ENCODE measurements at regions not wholly inside any gene's neighbourhood (a gene's known extent, or its start where the extent isn't known, plus 50 kb on each side); places are given as distances from the start of the nearest gene placed in this dataset.
"Not testable (repeated sequence)": the region's sequence is repeated elsewhere in the genome, so short reads cannot be mapped to it uniquely, and the experiment has no call there.

DNA sequence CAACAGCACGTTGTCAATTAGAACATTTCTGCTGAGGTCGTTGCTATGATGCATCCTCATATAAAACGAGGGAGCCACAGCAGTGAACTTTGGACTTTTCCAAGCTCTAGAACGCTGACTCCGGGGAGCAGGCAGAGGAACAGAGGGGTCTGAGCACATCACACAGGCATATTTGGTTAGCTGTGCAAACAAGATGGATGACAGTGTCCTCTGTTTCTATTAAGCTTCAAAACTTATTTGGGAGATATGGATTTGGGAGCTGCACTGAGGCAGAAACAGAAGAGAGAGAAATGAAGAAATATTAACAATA lies 278.0 kb upstream of the TBL1XR1 start:
- no peak for DNase-seq (ENCODE audit: low read depth in 3 of 3)

DNA sequence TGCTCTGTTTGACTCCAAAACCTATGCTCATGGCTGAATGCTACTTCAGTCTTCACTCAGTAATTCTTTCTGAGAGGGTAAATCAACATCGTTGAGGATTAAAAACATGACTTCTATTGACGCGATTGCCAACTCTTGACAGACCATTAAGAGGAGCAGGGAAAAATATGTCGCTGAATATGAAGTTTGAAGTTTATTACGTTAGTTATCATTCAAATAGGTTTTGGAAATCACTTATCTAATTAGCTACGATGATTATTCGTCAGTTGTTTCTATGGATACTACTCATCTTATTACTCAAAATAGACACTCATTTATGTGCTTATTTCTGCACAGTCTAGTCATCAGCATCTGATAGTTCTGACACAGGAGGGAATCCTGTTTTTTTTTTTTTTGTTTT lies 279.2 kb upstream of the TBL1XR1 start:
- no peak for DNase-seq (ENCODE audit: low read depth in 3 of 3)

DNA sequence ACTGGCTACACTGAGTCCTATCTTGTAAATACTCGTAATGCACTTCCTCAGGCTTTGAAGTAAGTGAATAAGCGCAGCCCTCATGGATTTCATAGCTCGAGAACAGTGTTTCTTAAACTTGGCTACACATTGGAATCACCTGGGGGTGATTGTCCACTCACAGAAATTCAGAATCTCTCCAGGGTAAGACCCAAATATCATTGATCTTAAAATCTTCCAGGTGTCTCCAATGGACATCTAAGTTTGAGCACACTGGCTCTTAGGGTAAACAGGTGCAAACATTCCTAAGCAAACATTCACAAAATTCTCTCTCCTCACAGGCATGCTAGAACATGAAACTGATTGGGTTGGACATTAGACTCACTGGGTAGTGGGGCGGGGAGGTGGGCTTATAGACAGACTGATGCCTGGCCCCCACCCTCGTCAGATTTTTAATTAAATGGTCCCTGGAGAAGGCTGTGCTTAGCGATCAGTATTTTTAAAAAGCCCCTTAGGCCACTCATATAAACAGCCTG lies 279.7 kb upstream of the TBL1XR1 start:
- no peak for DNase-seq (ENCODE audit: low read depth in 3 of 3)

DNA sequence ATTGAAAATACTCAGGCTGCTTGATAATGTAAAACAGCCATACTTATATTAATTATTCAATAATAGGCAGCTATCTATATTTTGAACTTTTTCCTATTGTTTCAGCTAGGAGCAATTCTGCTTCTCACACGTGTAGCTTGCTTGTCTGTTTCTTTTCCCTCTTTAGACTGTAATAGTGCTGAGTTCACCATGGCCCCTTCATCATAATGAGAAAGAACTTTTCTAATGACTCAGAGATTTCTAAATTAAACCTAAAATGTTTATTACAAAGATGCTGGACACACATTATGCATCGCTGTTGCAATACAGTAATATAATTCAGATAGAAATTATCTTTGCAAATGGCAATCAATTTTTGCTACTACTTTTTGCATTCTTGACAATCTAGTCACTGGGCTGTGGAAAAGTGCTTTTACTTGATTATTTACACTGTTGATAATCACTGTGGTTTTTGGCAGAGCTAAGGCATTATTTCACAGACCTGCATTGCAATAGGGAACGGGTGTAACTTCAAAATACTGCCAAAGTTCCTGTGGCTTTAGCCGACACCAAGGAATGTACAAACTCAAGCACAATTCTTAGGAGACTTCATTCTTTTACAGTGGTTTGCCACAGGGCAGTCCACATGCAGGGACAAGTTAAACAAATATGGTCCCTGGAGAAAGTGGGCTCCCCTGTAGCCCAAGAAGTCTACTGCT lies 281.0 kb upstream of the TBL1XR1 start:
- no peak for DNase-seq (ENCODE audit: low read depth in 3 of 3)

DNA sequence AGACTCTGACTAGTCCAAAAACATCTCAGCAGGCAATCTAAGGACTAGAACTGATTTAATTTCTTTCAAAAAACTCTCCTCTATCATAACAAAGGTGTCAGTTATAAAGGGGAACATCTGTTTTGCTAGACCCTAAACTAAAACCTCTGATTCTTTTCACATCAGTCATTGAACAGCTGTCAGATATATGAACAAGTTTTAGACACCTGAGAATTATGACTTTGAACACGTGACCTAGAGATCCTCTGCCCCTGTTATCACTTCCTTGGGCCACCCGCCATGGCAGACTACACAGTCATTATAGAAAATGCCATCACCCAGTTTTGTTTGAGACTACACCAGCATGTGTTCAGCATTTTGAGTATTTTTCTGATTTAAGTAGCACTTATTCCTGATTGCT lies 282.3 kb upstream of the TBL1XR1 start:
- no peak for DNase-seq (ENCODE audit: low read depth in 3 of 3)

DNA sequence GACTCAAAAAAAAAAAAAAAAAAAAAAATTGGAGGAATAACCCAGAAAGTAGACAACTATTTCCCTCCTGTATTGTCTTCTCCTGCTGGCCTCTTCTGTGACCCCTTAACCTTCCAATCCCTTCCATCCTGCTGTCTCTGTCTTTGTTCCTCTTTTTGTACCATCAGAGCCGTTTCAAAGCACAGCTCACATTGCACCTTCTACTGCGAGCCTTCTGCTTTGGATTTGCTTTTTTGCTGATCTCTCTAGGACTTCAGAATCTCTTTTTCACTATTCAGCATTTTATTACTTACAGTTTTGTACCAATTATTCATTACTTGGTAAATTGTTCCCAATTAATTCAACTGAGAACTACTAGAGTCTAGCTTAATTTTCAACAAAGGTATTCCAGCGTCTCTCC lies 284.0 kb upstream of the TBL1XR1 start:
- DNase-seq (ENCODE audit: low read depth in 3 of 3) = no peak

DNA sequence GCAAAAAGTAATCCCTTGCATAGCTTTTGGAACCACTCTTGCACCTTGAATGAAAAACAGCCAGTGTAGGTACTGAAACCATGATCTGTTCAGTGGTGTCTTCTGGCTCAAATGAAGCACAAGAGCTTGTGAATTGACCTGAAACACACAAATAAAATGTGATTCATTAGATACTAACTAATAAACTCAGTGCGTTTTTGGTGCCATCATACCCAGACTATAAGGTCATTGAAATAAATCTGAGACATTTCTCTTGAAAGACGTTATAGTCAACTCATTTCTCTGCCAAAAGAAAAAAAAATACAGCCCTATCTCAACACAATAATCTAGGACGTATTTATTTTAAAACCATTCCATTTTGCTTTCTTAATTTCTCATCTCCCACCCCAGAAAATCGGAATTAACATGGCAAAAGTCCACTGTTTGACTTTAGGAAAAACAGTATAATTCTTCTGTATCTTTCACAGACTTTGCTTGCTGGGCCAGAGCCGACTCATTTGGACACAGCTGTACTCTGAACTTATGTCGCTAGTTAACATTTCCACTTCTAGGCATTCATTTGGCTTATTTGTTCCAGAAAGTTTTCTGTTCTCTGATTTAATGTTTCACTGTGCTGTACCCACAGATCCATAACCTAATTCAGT lies 284.9 kb upstream of the TBL1XR1 start:
- no peak for DNase-seq (ENCODE audit: low read depth in 3 of 3)

DNA sequence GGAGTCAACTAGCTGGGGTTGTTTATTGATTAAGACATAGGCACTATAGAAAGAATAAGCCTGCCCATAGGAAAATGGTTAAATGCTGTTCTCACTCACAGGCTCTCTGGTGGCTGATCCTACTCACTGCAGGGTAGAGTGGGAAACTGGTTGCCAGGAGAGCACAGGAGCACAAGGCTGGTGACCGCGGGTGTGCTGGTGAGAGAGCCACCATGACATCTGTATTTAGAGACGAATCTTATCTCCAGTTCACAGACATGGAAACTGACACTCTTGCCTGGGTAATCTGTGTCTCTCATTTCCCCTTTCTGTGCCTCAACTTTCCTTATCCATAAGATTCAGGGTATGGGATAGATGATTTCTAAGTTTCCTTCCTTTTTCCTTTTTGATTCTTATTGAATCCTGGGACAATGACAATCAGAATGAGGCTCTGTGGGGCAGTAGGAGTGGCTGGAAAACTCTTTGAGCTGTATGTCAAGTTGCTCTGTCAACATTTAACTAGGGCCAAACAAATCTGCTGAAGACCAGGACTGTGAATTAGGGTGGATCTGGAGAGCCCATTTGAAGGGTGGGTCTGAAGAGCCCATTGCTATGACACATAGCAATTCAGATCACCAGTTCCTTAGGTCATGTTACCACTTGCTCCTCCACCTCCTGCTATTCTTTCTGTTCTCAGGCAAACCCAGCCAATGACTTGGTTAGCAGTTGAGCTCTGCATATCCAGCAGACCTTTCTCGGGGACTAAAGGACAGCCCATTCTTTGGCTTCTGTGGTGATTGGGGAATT lies 286.1 kb upstream of the TBL1XR1 start:
- no peak for DNase-seq (ENCODE audit: low read depth in 3 of 3)

DNA sequence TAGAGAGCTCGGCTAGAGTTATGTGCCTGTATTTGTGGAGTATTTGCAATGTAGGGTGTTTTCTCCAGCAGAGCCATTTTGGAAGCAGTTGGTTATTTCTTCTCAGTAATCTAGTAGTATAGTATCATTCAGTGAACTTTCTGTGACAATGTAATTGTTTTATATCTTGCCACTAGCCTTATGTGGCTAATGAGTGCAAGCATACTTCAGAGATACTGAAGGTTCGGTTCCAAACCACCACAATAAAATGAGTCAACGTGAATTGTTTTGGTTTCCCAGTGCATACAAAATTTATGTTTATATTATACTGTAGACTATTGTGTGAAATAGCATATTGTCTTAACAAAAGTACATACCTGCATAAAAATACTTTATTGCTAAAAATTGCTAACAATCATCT lies 286.9 kb upstream of the TBL1XR1 start:
- no peak for DNase-seq (ENCODE audit: low read depth in 3 of 3)

DNA sequence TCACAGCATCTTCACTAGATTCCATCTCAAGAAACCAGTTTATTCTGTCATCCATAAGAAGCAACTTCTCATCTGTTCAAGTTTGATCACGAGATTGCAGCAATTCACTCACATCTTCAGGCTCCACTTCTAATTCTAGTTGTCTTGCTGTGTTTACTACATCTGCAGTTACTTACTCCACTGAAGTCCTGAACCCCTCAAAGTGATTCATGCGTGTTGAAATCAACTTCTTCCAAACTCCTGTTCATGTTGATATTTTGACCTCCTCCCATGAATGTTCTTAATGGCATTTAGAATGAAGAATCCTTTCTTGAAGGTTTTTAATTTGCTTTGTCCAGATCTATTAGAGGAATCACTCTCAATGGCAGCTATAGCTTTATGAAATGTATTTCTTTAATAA lies 287.6 kb upstream of the TBL1XR1 start:
- no peak for DNase-seq (ENCODE audit: low read depth in 3 of 3)

DNA sequence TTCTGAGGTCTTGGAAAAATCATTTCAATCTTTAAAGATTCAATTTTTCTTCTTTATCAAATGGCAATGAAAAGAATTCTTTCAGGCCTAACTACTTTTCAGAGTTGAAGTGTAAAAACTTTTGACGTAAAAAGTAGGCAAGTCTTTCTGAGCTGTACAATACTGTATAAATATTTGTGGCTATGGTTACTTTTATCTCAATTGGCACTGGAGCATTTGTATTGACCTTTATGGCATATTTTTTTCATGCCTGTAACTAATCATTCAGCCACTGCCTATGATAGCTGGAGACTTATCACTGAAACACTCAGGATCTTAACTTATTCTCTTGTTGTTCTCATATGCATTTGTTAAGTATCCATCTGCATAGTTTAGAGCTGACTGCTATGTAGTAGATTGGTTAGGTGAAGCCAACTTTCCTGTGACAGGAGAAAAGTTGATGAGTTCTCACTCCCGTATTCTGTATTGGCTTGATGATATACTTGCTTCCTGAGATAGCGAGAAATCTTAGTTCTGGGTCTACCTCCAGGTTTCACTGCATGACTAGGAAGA lies 290.4 kb upstream of the TBL1XR1 start:
- DNase-seq (ENCODE audit: low read depth in 3 of 3) = no peak

DNA sequence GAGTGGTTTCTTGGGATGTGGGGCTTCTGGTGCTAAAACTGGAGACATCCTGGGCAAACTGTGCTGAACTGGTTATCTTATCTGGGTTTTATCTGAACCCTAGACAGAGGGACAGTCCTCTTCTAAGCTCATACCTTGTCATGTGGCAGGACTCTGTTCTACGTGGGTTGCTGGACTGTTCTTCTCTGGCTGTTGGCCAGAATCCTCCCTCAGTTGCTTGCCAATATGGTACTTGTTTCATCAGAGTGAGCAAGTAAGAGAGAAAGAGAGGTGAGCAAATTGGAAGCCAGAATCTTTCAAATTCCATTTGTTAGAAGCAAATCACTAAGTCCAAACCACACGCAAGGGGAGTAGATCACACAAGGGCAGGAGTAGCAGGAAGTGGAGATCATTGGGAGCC lies 291.5 kb upstream of the TBL1XR1 start:
- DNase-seq (ENCODE audit: low read depth in 3 of 3) = no peak

DNA sequence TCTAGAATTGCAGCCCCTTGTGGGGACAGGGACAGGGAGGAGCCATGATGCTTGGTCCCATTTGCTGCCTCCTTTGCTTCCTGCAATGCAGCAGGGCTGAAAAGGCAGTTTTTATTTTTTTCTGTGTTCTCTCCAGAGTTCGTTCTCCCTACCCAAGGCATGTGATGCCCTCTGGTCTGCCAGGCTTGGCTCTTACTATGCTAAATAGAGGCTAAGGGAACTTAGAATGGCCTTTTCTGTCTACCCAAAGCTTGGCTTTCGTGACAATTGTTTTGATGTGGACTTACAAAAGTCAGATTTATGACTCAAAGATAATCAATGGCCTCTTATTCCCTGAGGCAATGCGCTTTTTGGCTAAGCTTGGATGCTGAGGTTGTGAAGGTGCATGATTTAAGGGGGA lies 293.3 kb upstream of the TBL1XR1 start:
- no peak for DNase-seq (ENCODE audit: low read depth in 3 of 3)

DNA sequence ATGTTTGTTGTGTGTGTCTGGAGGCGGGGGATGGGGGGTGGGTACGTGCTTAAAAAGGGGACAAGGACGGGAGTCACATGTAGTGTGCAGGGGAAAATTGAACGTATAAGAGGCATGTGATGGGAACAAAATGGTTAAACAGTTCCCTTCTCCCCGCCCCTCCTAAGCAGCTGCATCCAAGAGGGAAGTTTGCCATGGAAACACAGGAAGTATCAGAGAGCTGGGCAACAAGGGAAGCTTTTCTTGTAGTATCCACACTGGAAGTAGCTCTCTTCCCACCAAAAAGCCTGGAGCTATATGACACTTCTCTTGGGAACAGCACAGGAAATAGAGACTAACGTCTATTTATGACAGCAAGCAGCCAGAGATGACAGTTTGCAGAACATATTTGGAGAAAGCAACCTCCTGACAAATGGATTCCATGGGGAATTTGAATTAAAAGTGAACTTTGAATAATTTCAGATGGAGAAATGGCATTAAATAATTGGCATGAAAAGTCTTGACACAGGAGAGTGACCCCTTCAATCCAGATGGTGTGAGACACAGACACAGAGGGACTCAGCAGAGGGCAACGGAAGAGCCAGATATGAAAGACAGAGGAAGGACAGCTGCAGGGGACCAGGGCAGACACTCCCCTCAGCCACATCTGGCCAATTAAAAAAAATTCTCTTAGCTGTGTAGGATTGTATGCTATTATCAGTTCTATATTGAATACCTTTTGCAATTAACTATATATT lies 294.2 kb upstream of the TBL1XR1 start:
- DNase-seq (ENCODE audit: low read depth in 3 of 3) = no peak

DNA sequence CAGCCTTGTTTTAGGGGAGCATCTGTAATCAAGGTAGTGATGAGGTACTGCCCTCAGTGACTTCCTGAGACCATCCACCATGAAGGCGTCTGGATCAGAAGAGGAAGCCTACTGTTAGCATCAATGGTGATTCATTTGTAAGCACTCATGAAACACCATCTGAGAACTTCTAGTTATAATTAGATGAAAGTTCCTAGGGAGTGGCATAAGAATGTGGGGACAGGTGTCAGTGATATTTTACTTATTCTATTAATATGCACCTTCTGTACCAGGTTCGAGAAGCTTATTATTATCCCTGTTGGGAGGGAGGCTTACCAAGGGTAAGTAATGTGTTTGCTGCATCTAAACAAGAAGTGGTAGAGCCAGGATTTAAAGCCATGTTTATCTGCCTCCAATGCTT lies 295.8 kb upstream of the TBL1XR1 start:
- DNase-seq (ENCODE audit: low read depth in 3 of 3) = no peak

DNA sequence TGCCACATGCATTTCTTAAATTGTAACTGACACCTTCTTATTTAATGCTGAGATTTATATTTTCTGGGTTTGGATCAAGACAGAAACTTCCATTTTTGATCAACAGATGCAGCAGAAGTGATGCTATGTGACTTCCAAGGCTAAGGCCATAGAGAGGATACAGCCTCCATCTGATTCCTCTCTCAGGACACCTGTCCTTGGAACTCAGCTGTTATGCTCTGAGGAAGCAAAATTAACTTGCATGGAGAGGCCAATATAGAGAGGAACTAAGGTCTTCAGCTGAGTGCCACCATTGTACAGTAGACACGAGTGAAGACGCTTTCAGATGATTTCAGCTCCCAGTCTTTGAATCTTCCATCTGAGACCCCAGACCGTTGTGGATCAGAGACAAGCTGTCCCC lies 296.9 kb upstream of the TBL1XR1 start:
- no peak for DNase-seq (ENCODE audit: low read depth in 3 of 3)

DNA sequence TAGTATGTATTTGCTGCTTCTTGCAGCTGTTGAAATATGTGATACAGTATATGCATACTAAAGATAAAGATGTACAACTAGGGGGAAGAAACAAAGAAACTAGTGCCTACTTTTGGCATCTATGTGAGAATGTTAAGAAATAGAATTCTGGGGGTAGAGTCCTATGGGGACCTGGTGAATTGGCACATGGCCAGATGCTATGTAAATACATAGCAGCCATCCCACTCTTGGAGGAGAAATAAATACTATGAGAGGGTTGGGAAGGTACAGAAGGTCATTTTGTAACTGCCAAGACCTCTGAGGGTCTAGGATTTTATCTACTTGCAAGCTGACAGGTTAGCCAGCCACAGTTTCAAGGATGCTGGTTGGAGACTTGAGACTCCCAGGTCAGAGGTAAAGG lies 298.3 kb upstream of the TBL1XR1 start:
- DNase-seq (ENCODE audit: low read depth in 3 of 3) = no peak

DNA sequence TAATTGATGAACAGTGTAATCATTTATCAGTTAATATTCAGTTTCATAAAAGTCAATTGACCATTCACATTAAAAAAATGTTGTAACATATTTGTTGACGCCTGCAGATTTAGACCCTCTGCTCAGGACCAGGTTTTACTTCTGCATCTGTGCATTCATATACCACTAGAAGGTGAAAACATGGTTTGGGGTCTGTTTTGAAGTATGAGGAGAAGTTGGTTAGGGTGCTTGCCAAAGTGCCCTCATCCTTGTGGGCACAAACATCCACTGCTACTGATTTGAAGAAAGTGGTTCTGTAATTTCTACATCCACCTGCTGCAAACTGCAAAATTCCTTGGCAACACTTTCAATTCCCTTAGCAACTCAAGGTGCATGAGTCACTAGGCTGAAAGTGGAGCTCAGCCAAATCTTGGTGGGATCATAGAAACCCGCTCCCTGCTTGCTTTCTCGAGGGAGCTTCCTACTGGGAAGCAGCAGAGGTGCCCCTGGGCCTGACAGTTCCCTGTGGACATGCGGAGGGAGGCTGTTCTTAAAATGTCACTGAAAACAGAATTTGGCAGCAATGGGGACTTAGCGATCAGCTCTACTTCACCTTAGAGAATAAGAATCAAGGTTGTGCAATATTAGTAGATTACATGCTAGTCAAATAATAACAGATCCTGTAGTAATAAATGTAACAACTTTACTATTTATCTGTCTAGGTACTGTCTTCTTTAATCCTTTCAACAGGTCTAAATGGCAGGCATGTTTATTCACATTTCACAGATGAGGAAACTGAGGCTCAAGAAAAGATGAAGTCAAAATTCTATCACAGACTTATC lies 301.0 kb upstream of the TBL1XR1 start:
- DNase-seq (ENCODE audit: low read depth in 3 of 3) = no peak

DNA sequence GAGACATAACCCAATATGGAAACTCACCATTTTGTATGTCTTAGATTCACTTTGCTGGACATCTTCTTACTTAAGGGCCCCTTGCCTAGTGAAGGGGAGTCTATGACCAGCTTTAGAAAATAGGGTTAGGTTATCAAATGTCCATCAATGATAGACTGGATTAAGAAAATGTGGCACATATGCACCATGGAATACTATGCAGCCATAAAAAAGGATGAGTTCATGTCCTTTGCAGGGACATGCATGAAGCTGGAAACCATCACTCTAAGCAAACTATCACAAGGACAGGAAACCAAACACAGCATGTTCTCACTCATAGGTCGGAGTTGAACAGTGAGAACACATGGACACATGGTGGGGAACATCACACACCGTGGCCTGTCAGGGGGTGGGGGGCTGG lies 301.8 kb upstream of the TBL1XR1 start:
- DNase-seq (ENCODE audit: low read depth in 3 of 3) = not testable (repeated sequence)

DNA sequence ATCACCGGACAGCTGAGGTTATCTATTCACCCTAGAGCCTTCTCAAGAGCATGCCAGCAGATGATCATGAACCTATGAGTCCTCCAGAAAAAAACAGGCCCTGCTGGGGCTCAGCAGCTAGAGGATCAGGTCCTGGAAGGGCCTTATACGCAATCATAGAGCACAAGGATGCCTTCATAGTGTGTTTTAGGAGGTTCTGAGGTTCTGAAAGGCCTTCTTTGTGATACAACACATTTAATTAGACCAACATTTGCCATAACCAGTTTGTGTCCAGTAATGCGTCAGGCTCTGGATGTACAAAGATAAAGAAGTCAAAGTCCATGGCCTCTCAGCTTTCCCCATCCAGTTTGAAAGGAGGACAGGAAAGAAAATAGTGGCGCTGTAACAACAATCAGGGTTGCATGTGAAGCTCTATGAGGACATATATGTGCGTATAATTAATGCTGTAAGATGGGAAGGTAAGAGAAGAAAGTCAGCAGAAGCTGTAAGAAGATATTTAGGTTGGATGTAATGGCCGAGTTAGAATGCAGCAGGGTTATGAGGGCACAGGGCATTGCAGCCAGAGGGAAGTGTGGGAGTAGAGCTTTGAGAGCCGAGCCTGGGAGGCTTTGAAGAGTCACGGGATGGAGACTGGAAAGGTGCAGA lies 302.6 kb upstream of the TBL1XR1 start:
- no peak for DNase-seq (ENCODE audit: low read depth in 3 of 3)
